ENCODE measurements at regions not wholly inside any gene's neighbourhood (a gene's known extent, or its start where the extent isn't known, plus 50 kb on each side); places are given as distances from the start of the nearest gene placed in this dataset.

DNA sequence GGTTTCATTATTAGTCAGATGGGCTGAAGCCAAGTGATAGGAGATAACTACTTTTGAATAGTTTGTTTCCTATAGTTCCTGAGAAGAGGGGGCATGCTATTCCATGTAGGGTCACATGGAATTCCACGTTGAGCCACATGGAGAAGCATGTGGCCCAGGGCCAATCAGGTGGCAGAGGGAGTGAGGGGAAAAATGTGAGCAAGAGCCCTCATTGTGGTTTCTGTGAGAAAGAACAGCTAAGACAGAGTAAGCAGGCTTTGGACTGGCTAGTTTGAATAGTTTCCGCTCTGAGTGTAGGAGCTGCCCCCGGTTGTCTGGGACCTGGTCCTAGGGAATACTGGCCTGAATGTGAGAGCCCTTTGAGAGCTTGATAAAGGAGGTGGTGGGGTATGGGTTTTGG, 69.9 kb upstream of the CNTNAP4 start:
- Histone ChIP-seq H3K14ac (replicated peaks; ENCODE audit: low read depth, low read length) (no peak overlapping the region), H3K36me3 (ENCODE audit: control insufficient read depth, insufficient read depth, low read length) (no peaks in the 10 kb centered on the region), H3K9me3 (ENCODE audit: control insufficient read depth, insufficient read depth, low read length) (peaks cover 3% of the 10 kb centered on the region; the same call in 1 of the 2 replicates), H2AK5ac (ENCODE audit: low read depth, low read length) (no peak overlapping the region), H3K27me3 (ENCODE audit: control insufficient read depth, insufficient read depth, low read length) (no peaks in the 10 kb centered on the region), H3K9me1 (ENCODE audit: insufficient read depth, low read length) (no peaks in the 10 kb centered on the region), H3K79me1 (ENCODE audit: low read depth in 1 of 2, low read length in 2 of 2) (no peaks in the 10 kb centered on the region), H2AFZ (replicated peaks; ENCODE audit: low read length, poor library complexity) (no peak overlapping the region), H3K4me2 (ENCODE audit: low read depth, low read length) (no peak overlapping the region), H3K18ac (ENCODE audit: low read depth, low read length) (no peak overlapping the region), H3K9ac (ENCODE audit: low read depth, low read length) (no peak overlapping the region), H2AK9ac (replicated peaks; ENCODE audit: low read depth, low read length, poor library complexity) (no peak overlapping the region), H2BK20ac (ENCODE audit: low read depth, low read length) (no peak overlapping the region), H4K20me1 (ENCODE audit: insufficient read depth, low read length) (no peaks in the 10 kb centered on the region), H2BK5ac (ENCODE audit: low read depth, low read length, poor library complexity, severe bottlenecking) (no peak overlapping the region), H3K56ac (ENCODE audit: extremely low read depth, insufficient read depth, low read length) (no peak overlapping the region), H4K8ac (ENCODE audit: low read depth in 2 of 2, low read length in 2 of 2) (no peak overlapping the region), H3K4me1 (ENCODE audit: control insufficient read depth, insufficient read depth, low read length) (no peaks in the 10 kb centered on the region), H4K5ac (ENCODE audit: low read depth, low read length) (no peak overlapping the region), H3K27ac (ENCODE audit: insufficient read depth, low read length) (no peak overlapping the region), H3K4me3 (ENCODE audit: insufficient read depth, low read depth, low read length) (no peak overlapping the region), H3K4ac (ENCODE audit: low read depth, low read length) (no peak overlapping the region), H2BK120ac (ENCODE audit: low read depth, low read length) (no peak overlapping the region), H3K23ac (ENCODE audit: low read depth, low read length) (no peak overlapping the region), H4K91ac (ENCODE audit: insufficient read depth, low read depth, low read length) (no peak overlapping the region), H2BK15ac (ENCODE audit: low read depth, low read length) (no peak overlapping the region)
- TF ChIP-seq MXI1 (IDR thresholded peaks at IDR 0.05; ENCODE audit: borderline replicate concordance, low read depth, low read length) (no peak), RCOR1 (IDR thresholded peaks at IDR 0.05; ENCODE audit: insufficient replicate concordance, low read length) (no peak), CHD1 (IDR thresholded peaks at IDR 0.05; ENCODE audit: low read depth, low read length) (no peak), RAD21 (IDR thresholded peaks at IDR 0.05; ENCODE audit: low read length) (no peak), SMC3 (IDR thresholded peaks at IDR 0.05; ENCODE audit: low read depth, low read length) (no peak), RFX5 (IDR thresholded peaks at IDR 0.05; ENCODE audit: low read depth, low read length) (no peak), MAZ (IDR thresholded peaks at IDR 0.05; ENCODE audit: borderline replicate concordance, low read depth, low read length) (no peak), MAFK (IDR thresholded peaks at IDR 0.05; ENCODE audit: low read depth, low read length) (no peak), POLR2A (IDR thresholded peaks at IDR 0.05; ENCODE audit: low read depth, low read length) (no peak), NFE2L2 (IDR thresholded peaks at IDR 0.05; ENCODE audit: low read depth, low read length) (no peak), CEBPB (IDR thresholded peaks at IDR 0.05; ENCODE audit: low read depth, low read length) (no peak)
- TF ChIP-seq, protein P1, sequence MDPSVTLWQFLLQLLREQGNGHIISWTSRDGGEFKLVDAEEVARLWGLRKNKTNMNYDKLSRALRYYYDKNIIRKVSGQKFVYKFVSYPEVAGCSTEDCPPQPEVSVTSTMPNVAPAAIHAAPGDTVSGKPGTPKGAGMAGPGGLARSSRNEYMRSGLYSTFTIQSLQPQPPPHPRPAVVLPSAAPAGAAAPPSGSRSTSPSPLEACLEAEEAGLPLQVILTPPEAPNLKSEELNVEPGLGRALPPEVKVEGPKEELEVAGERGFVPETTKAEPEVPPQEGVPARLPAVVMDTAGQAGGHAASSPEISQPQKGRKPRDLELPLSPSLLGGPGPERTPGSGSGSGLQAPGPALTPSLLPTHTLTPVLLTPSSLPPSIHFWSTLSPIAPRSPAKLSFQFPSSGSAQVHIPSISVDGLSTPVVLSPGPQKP (IDR thresholded peaks at IDR 0.05; ENCODE audit: borderline replicate concordance, low read depth, low read length), result no peak
- TF ChIP-seq, protein P2, sequence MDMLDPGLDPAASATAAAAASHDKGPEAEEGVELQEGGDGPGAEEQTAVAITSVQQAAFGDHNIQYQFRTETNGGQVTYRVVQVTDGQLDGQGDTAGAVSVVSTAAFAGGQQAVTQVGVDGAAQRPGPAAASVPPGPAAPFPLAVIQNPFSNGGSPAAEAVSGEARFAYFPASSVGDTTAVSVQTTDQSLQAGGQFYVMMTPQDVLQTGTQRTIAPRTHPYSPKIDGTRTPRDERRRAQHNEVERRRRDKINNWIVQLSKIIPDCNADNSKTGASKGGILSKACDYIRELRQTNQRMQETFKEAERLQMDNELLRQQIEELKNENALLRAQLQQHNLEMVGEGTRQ (IDR thresholded peaks at IDR 0.05; ENCODE audit: low read depth, low read length), result no peak
- dilution Hi-C loops (cut with HindIII; ENCODE audit: low sequenced_read_pairs, unreplicated experiment) (no loop called here), in situ Hi-C loops (cut with MboI; ENCODE audit: low sequenced_read_pairs) (no loop called here), intact Hi-C loops (cut with micrococcal nuclease) (no loop called here)
- no peak for ATAC-seq (ENCODE audit: low read depth)
- POLR2A ChIA-PET (ENCODE audit: unreplicated experiment), result no interaction called here
- no peak for DNase-seq
- whole genome bisulfite sequencing, 2 experiments (ENCODE audit: extremely low coverage in 2 of 2, insufficient read length in 1 of 2), result 0% methylated on average over 1 of the region's 3 CpGs; no CpG with 5 or more reads in 1 of the 2 experiments
- BruUV-seq (replicated peaks), result no TSS peak
- CTCF ChIA-PET, result no interaction called here

Data from IMR-90 (cell line).